ENCODE measurements at regions not wholly inside any gene's neighbourhood (a gene's known extent, or its start where the extent isn't known, plus 50 kb on each side); places are given as distances from the start of the nearest gene placed in this dataset.

GRCh38 chr5:82613891-82614290 lies 335.7 kb upstream of the RPS23 start:
- no peak overlapping the region for H3K27ac ChIP-seq
- intact Hi-C loops (cut with DNase I; ENCODE audit: low total_unique reads): no loop called here
- no peak overlapping the region for H3K4me3 ChIP-seq
- TF ChIP-seq CTCF (IDR thresholded peaks at IDR 0.05 in 8 of 11, conservative IDR thresholded peaks at IDR 0.05 in 3 of 11) (no peak), POLR2AphosphoS5 (IDR thresholded peaks at IDR 0.05) (no peak), POLR2A (IDR thresholded peaks at IDR 0.05) (no peak)
- H3K27me3 ChIP-seq (replicated peaks in 1 of 7): no peaks in the 10 kb centered on the region
- DNase-seq: no peak
- no peaks in the 10 kb centered on the region for H3K36me3 ChIP-seq
- H3K9me3 ChIP-seq: peaks cover 0 to 3% (median 0%) of the 10 kb centered on the region in 8 donors
- no peaks in the 10 kb centered on the region for H3K4me1 ChIP-seq

GRCh38 chr5:82610686-82611085 lies 332.5 kb upstream of the RPS23 start:
- Histone ChIP-seq H3K27ac (no peak overlapping the region), H3K27me3 (replicated peaks in 1 of 7) (no peaks in the 10 kb centered on the region), H3K9me3 (peaks cover 0 to 23% (median 0%) of the 10 kb centered on the region in 8 donors), H3K4me1 (no peaks in the 10 kb centered on the region), H3K4me3 (no peak overlapping the region), H3K36me3 (no peaks in the 10 kb centered on the region)
- WGBS, 5 donors: 83 to 93% (median 90%) methylated on average over 3 of the region's 3 CpGs
- intact Hi-C loops (cut with DNase I; ENCODE audit: low total_unique reads): no loop called here
- no peak for DNase-seq
- TF ChIP-seq POLR2A (IDR thresholded peaks at IDR 0.05): no peak
- TF ChIP-seq CTCF (IDR thresholded peaks at IDR 0.05 in 8 of 11, conservative IDR thresholded peaks at IDR 0.05 in 3 of 11): no peak
- TF ChIP-seq POLR2AphosphoS5 (IDR thresholded peaks at IDR 0.05): no peak

- Histone ChIP-seq H3K27ac (no peak overlapping the region), H3K27me3 (replicated peaks in 1 of 7) (no peaks in the 10 kb centered on the region), H3K36me3 (no peaks in the 10 kb centered on the region), H3K9me3 (peaks cover 0 to 20% (median 0%) of the 10 kb centered on the region in 8 donors), H3K4me3 (no peak overlapping the region), H3K4me1 (no peaks in the 10 kb centered on the region)
- intact Hi-C loops (cut with DNase I; ENCODE audit: low total_unique reads): no loop called here
- no peak for TF ChIP-seq CTCF (IDR thresholded peaks at IDR 0.05 in 8 of 11, conservative IDR thresholded peaks at IDR 0.05 in 3 of 11)
- TF ChIP-seq POLR2AphosphoS5 (IDR thresholded peaks at IDR 0.05): no peak
- DNase-seq: no peak
- WGBS, 5 donors: 79 to 89% (median 83%) methylated on average over 1 to 2 of the region's 2 CpGs
These were observed 327.4 kb upstream of the RPS23 start for GRCh38 chr5:82605441-82605973.

- DNase-seq: no peak
- 59 to 69% (median 63%) methylated on average over 8 of the region's 8 CpGs for WGBS, 5 donors
- intact Hi-C loops (cut with DNase I; ENCODE audit: low total_unique reads): no loop called here
- Histone ChIP-seq H3K4me1 (no peaks in the 10 kb centered on the region), H3K9me3 (peaks cover 0 to 20% (median 0%) of the 10 kb centered on the region in 8 donors), H3K4me3 (no peak overlapping the region), H3K36me3 (no peaks in the 10 kb centered on the region), H3K27me3 (replicated peaks in 1 of 7) (no peaks in the 10 kb centered on the region), H3K27ac (no peak overlapping the region)
- TF ChIP-seq CTCF (IDR thresholded peaks at IDR 0.05 in 8 of 11, conservative IDR thresholded peaks at IDR 0.05 in 3 of 11) (no peak), POLR2A (IDR thresholded peaks at IDR 0.05) (no peak), POLR2AphosphoS5 (IDR thresholded peaks at IDR 0.05) (no peak)
These were observed 325.2 kb upstream of the RPS23 start for GRCh38 chr5:82603033-82603987.
